SU-DHL-6 (cell line): ENCODE measurements at regions not wholly inside any gene's neighbourhood (a gene's known extent, or its start where the extent isn't known, plus 50 kb on each side); places are given as distances from the start of the nearest gene placed in this dataset.

Experiments
- CTCF ChIP-seq: fragments of 200-600 bp; sonication (generic); IDR thresholded peaks from one replicate; pipeline ENCODE4 v1.5.1; 2017; ENCODE audit warnings: antibody characterized with exemption, mild to moderate bottlenecking, low read length, moderate library complexity; ENCODE audit not compliant: insufficient read depth, poor library complexity, severe bottlenecking
- EZH2phosphoT487 ChIP-seq: fragments of 200-600 bp; sonication (generic), shearing (Covaris generic); conservative IDR thresholded peaks from 2 replicates; pipeline ENCODE4 v1.6.1; 2018; ENCODE audit warnings: mild to moderate bottlenecking, antibody characterized with exemption, low read length, moderate library complexity, mixed read lengths

GRCh38 chr3:87101861-87102625 is 111.1 kb upstream of the VGLL3 start:
- no peak for TF ChIP-seq CTCF
- TF ChIP-seq EZH2phosphoT487, result no peak
